PC-9 (cell line): ENCODE measurements at regions not wholly inside any gene's neighbourhood (a gene's known extent, or its start where the extent isn't known, plus 50 kb on each side); places are given as distances from the start of the nearest gene placed in this dataset.

Experiments
- BruUV-seq: library from RNA; stranded (reverse); fragments of 400-500 nt; replicated peaks from 2 replicates; lab custom pipeline; 2021; lab: Mats Ljungman, UMichigan
- CTCF ChIA-PET: fragments of 300-600 bp; sonication (Branson Sonifier 250); formaldehyde crosslinking; loops from one replicate; lab custom pipeline; 2022; ENCODE audit warnings: antibody characterized with exemption; lab: Charles Lee
- POLR2A ChIA-PET: fragments of 300-600 bp; sonication (Branson Sonifier 250); formaldehyde crosslinking; loops from one replicate; lab custom pipeline; 2022; ENCODE audit warnings: antibody characterized with exemption; ENCODE audit not compliant: unreplicated experiment; lab: Charles Lee
- DNase-seq, 2 experiments: peaks; one replicate each; pipeline versions ENCODE4 v3.0.0 to v3.0.0-alpha.2; 2015 to 2022; ENCODE audit warnings: mixed read lengths in 1 of 2
- H2AFZ ChIP-seq: fragments of 200-600 bp; sonication (generic); 2 replicates; pipeline ENCODE4 v1.8.1; 2017; ENCODE audit warnings: antibody characterized with exemption
- H3F3A ChIP-seq: fragments of 200-600 bp; sonication (generic); 2 replicates; pipeline ENCODE4 v1.8.1; 2017; ENCODE audit warnings: antibody characterized with exemption, mild to moderate bottlenecking, low read depth; ENCODE audit not compliant: insufficient read depth
- H3K27ac ChIP-seq: fragments of 200-600 bp; sonication (generic); 2 replicates; pipeline ENCODE4 v1.6.1; 2016; ENCODE audit warnings: mixed run types
- H3K27me3 ChIP-seq: fragments of 200-600 bp; sonication (generic); 2 replicates; pipeline ENCODE4 v1.6.1; 2016; ENCODE audit warnings: low read depth, mixed run types; ENCODE audit not compliant: insufficient read depth
- H3K36me3 ChIP-seq: fragments of 200-600 bp; sonication (generic); 2 replicates; pipeline ENCODE4 v1.6.1; 2016; ENCODE audit warnings: low read depth, mixed run types
- H3K4me1 ChIP-seq: fragments of 200-600 bp; sonication (generic); replicated peaks from 2 replicates; pipeline ENCODE4 v1.6.1; 2016; ENCODE audit warnings: mixed run types; ENCODE audit not compliant: insufficient read depth
- H3K4me2 ChIP-seq: fragments of 200-600 bp; sonication (generic); 2 replicates; pipeline ENCODE4 v1.6.1; 2017; ENCODE audit warnings: mixed run types
- H3K4me3 ChIP-seq: fragments of 200-600 bp; sonication (generic); 2 replicates; pipeline ENCODE4 v1.6.1; 2016; ENCODE audit warnings: mixed run types
- H3K79me2 ChIP-seq: fragments of 200-600 bp; sonication (generic); 2 replicates; pipeline ENCODE4 v1.6.1; 2017; ENCODE audit warnings: low read depth, mixed run types
- H3K9me2 ChIP-seq: fragments of 200-600 bp; sonication (generic); 2 replicates; pipeline ENCODE4 v1.8.1; 2017; ENCODE audit warnings: mild to moderate bottlenecking; ENCODE audit not compliant: insufficient read depth
- H3K9me3 ChIP-seq: fragments of 200-600 bp; sonication (generic); 2 replicates; pipeline ENCODE4 v1.8.1; 2016; ENCODE audit warnings: low read depth; ENCODE audit not compliant: insufficient read depth
- H4K20me1 ChIP-seq: fragments of 200-600 bp; sonication (generic); 2 replicates; pipeline ENCODE4 v1.8.1; 2017; ENCODE audit not compliant: insufficient read depth
- CTCF ChIP-seq: fragments of 200-600 bp; sonication (generic); conservative IDR thresholded peaks from 2 replicates; pipeline ENCODE4 v1.6.1; 2017; ENCODE audit warnings: mixed run types, antibody characterized with exemption, mild to moderate bottlenecking, moderate library complexity
- EZH2 ChIP-seq: fragments of 200-600 bp; sonication (generic); IDR thresholded peaks from 2 replicates; pipeline ENCODE4 v1.8.0; 2017; ENCODE audit warnings: antibody characterized with exemption, low read depth
- intact Hi-C: fragments of 100-400 bp; cut with micrococcal nuclease; formaldehyde crosslinking; loops from one replicate; pipeline ENCODE4 v1.10.0; 2022; ENCODE audit not compliant: unreplicated experiment

- H3K36me3 ChIP-seq: no peaks in the 10 kb centered on the region
- H3K4me2 ChIP-seq: no peak overlapping the region
- no peaks in the 10 kb centered on the region for H3F3A ChIP-seq
- TF ChIP-seq CTCF: no peak
- TF ChIP-seq EZH2: no peak
- POLR2A ChIA-PET: no interaction called here
- no peak overlapping the region for H3K27ac ChIP-seq
- H3K4me1 ChIP-seq: no peaks in the 10 kb centered on the region
- H2AFZ ChIP-seq: no peak overlapping the region
- no peaks in the 10 kb centered on the region for H3K9me2 ChIP-seq
- H3K9me3 ChIP-seq: no peaks in the 10 kb centered on the region
- H4K20me1 ChIP-seq: no peaks in the 10 kb centered on the region
- intact Hi-C loops: no loop called here
- peaks cover 56% of the 10 kb centered on the region for H3K27me3 ChIP-seq
- no peaks in the 10 kb centered on the region for H3K79me2 ChIP-seq
- H3K4me3 ChIP-seq: no peak overlapping the region
- no TSS peak for BruUV-seq
- CTCF ChIA-PET: no interaction called here
- DNase-seq: no peak
Measured at GRCh38 chr11:43547889-43548381, 132.6 kb upstream of the HSD17B12 start.

DNA sequence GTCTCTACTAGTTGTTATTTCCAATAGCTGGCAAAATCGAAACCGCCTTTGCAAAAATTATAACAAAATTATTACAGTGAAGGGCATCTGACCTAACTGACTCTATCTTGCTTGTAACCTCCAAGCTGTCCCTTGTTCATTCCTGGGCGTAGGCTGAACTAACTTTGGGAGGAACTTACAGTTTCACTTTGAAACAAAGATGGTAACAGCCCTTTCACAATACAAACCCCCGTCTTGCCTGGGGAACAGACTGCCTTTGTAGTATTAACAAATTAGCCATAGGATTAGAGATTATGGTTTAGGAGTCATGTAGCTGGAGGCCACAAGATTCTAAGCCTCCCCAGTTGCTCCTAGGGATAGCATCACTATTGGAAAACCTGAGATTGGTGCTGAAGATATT lies 131.6 kb upstream of the HSD17B12 start:
- Histone ChIP-seq H3K4me3 (no peak overlapping the region), H3K4me2 (no peak overlapping the region), H3K9me2 (no peaks in the 10 kb centered on the region), H3F3A (no peaks in the 10 kb centered on the region), H3K4me1 (no peaks in the 10 kb centered on the region), H4K20me1 (no peaks in the 10 kb centered on the region), H2AFZ (no peak overlapping the region), H3K79me2 (no peaks in the 10 kb centered on the region), H3K27me3 (peaks cover 56% of the 10 kb centered on the region), H3K36me3 (no peaks in the 10 kb centered on the region), H3K9me3 (no peaks in the 10 kb centered on the region), H3K27ac (no peak overlapping the region)
- intact Hi-C loops: no loop called here
- no TSS peak for BruUV-seq
- ChIA-PET POLR2A (interaction anchor here (0.6 kb wide), 1 partner anchor 46 kb away, joined by 5 read pairs; no protein-coding TSS in a partner anchor), CTCF (no interaction called here)
- TF ChIP-seq CTCF (no peak), EZH2 (no peak)
- DNase-seq: no peak

DNA sequence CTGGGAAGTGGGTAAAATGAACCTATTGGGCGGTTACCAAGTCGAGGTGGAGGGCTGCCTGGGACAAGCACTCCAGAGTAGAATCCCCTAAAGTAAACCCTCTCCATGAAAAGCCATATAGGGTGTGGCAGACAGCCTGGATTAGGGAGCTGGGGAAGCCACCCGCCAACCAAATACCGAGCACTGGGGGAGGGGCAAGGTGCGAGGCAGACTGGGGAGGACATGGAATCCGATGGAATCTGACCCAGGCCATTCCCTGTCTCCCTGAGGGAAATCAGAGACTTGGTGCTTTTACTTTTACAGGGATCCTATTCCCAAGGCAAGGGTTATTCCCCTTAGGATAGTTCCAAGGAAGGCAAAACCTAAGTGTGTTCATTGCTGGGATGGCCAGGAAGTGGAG lies 130.9 kb upstream of the HSD17B12 start:
- Histone ChIP-seq H3K79me2 (no peaks in the 10 kb centered on the region), H3K4me2 (no peak overlapping the region), H3K27me3 (peaks cover 59% of the 10 kb centered on the region), H2AFZ (no peak overlapping the region), H3K9me3 (no peaks in the 10 kb centered on the region), H3K4me1 (no peaks in the 10 kb centered on the region), H4K20me1 (no peaks in the 10 kb centered on the region), H3K4me3 (no peak overlapping the region), H3K36me3 (no peaks in the 10 kb centered on the region), H3F3A (no peaks in the 10 kb centered on the region), H3K27ac (no peak overlapping the region), H3K9me2 (no peaks in the 10 kb centered on the region)
- ChIA-PET POLR2A (interaction anchor here (0.6 kb wide), 1 partner anchor 45 kb away, joined by 5 read pairs; no protein-coding TSS in a partner anchor), CTCF (no interaction called here)
- intact Hi-C loops: no loop called here
- no peak for TF ChIP-seq EZH2
- DNase-seq: no peak
- no TSS peak for BruUV-seq

DNA sequence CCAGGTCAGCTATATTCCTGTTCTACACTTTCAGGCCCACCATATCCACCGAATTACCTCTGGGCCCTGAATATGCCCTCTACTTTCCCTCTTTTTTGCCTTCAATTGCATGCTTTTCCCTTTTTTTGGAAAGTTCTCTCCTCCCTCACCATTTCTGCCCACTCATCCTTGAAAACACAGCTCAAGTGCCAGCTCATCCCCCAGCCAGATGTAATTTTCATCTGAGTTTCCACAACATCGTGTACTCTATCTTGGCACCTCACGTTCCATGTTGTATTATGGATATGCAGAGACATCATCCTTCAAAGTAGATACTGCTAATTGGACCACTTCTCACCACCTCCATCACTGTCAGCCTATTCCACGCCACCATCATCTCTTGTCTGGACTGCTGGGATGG lies 129.8 kb upstream of the HSD17B12 start:
- peaks cover 59% of the 10 kb centered on the region for H3K27me3 ChIP-seq

More for the DNA sequence above, 129.8 kb upstream of the HSD17B12 start:
- POLR2A ChIA-PET: no interaction called here
- Histone ChIP-seq H4K20me1 (no peaks in the 10 kb centered on the region), H3K9me2 (no peaks in the 10 kb centered on the region), H3K27ac (no peak overlapping the region), H2AFZ (no peak overlapping the region), H3K4me3 (no peak overlapping the region), H3K36me3 (no peaks in the 10 kb centered on the region), H3F3A (no peaks in the 10 kb centered on the region), H3K4me2 (no peak overlapping the region), H3K4me1 (no peaks in the 10 kb centered on the region), H3K9me3 (no peaks in the 10 kb centered on the region), H3K79me2 (no peaks in the 10 kb centered on the region)
- intact Hi-C loops: no loop called here
- no TSS peak for BruUV-seq
- CTCF ChIA-PET: no interaction called here
- TF ChIP-seq EZH2 (no peak), CTCF (no peak)
- no peak for DNase-seq
